ENCODE measurements at regions not wholly inside any gene's neighbourhood (a gene's known extent, or its start where the extent isn't known, plus 50 kb on each side); places are given as distances from the start of the nearest gene placed in this dataset.

DNA sequence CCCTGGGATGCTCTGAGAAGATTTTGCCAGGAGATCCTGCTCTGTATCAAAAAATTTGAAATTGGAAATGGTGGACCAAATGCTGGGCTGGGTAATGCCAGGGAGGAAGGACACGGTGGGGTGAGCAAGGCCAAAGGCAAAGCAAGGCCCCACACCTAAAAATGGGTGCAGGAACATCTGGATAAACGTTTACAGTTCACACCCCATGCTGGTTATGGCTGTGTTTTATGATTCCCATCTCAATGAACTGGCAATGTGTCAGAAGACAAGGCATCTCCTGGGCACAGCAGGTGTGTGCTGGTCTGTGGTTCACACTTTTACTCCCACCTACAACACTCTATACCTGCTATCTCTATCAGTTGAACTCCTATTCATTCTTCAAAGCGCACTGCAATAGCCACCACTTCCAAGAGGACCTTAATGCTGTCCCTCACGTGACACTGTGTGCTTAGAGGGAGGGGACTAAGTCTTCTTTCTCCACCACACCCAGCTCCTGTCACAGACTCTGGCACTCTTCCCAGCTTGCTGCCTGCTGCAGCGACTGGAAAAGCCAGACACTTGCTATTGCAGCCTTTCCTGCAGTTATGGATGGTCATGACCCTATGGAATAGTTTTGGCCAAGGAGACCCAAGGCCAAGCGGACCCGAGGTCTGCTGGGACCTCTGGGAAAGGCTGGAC, 277.5 kb downstream of the CTTN start:
- DNase-seq (ENCODE audit: low spot score) = no peak

DNA sequence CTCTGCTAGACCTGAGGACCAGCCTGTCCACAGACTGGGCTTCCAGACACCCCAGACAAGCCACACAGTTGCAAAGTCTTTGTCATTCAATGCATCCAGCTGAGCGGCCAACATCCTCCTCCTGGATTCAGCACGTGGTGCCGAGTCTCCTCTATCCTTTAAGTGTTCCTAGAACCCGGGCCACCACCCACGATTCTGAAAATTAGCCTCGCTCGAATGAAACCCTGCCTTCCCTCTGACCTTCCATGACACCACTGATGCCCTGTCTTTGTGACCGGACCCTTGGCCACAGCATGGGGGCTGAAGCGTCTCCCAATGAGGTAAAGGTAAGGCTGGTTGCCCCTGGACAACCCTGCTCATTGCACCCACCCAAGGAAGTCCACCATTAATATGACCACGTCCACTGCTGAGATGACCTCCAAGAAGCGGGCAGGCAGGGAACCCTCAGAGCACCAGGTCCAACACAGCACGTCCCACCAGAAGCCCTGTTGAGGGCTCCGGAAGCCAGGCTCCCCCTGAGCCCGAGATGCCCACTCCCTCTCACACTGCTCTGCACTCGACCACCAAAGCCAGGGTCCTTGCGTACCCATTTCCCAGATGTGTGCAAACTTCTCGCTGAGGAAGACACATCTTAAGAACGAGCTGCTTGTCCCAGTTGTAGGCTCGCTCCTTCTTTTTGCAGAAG, 279.0 kb downstream of the CTTN start:
- no peak for DNase-seq (ENCODE audit: low spot score)

DNA sequence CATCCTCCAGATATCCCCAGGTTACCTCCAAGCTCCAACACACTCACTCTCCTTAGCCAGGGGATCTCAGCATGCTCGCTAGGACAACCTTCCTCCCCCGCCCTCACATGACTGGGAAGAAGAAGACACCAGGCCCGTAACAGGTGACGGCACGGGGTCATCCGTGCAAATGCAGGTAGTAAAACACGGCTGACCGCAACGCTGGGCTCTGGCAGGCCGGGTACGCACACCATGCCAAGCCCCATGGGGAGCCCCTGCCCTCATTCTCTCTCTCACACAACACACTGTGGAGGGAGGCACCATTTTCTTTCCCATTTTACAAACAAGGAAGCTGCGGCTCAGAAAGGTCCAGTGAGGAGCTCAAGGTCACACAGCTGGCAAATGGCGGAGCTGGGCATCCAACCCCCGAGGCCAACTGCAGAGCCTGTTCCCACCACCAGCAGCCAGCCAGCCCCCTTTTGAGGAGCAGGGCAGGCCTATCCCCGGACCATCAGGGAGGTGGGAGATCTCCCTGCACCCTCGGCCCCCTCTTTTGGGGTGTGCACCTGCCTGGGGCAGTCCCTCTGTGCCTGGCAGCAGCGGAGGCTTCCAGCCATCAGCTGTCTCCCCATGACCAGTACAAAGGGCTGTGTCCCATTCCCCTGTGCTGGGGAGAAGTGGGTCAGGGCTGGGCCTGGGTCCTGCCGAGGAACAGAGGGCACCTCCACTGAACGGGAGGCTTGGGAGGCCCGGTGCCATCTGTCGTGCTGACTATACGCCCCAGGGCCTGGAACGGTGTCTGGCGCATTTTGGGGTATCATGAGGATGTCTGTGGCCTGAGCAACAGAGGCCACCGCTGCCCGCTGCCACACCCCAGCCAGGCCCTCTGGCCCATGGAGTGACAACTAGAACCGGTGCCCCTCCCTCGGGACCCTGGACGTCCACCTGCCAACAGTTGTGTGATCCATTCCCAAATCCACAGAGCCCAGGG, 280.9 kb downstream of the CTTN start:
- no peak for DNase-seq (ENCODE audit: low spot score)

DNA sequence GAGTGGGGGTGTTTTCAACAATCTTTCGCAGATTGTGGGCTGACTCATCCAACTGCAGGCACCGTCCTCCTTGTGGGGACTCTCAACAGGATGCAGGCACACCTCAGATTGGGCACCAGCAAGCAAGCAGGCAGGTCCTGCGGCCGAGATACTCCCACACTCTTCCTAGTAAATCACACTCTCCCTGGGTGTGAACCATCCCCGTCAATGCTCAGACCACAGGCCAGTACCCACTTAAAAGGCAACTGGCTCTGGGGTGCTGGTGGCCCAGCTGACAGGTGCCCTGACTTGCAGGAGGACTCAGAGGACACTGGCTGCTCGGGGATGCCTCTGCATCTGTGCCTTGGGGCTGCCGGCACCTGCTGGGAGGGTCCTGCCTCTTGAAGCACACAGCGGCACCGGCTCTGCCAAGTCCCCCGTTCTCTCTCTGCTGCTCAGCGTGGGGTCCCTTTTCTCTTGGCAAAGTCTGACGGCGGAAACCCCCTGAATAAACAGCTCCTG, 282.5 kb downstream of the CTTN start:
- DNase-seq (ENCODE audit: low spot score) = no peak

DNA sequence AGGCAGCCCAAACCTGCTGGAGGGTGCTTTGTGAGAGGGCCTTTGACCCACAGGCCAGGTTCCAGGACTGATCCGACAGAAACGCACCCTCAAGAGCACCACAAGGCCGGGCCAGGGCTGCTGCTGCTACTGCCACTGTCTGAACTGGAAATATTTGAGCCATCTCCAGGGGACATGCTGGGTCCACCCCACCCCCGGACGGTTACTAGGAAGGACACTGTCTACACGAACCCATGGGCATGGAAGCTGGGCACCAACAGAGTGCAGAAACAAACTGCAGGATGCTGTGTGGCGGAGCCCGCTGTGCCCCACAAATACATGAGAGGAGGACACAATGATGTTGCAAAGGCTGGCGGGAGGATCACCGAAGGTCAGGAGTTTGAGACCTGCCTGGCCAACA, 283.7 kb downstream of the CTTN start:
- no peak for DNase-seq (ENCODE audit: low spot score)

DNA sequence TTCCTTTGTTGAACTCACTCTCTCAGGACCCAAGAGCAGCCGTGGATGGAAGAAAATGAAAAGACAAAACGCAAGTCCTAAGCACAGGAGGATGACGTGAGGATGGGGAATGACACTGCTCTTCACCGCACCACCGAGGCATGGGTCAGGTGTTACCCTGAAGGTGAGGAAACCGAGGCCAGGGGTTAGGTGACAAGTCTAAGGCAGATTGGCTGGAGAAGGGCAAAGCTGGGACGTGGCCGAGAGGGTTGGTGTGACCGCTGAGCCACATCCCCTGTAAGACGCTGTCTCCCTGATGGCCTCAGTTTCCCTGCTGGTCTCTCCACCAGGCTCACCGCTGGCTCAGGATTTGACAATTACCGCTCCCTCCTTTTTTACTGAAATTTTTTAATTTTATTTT, 284.4 kb downstream of the CTTN start:
- DNase-seq (ENCODE audit: low spot score) = no peak

DNA sequence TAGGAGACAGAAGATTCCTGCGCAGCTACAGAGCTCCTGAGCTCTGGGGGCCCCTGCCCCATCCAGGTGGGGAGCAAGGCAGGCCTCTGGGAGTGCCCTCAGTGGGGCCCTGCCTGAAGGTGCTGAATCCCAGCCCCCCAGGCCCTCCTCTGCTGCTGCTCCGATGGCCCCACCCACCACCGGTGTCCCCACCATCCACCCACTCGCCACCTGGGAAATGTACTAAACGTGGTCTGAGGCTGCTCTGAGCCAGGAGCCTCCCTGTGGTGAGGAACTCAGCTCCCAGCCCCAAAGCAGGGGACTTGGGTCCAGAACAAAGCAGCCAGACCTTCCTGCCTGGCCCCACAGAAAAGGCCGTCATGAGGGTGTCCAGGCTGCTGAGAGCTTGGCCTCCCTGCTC, 289.4 kb downstream of the CTTN start:
- DNase-seq (ENCODE audit: low spot score) = no peak

DNA sequence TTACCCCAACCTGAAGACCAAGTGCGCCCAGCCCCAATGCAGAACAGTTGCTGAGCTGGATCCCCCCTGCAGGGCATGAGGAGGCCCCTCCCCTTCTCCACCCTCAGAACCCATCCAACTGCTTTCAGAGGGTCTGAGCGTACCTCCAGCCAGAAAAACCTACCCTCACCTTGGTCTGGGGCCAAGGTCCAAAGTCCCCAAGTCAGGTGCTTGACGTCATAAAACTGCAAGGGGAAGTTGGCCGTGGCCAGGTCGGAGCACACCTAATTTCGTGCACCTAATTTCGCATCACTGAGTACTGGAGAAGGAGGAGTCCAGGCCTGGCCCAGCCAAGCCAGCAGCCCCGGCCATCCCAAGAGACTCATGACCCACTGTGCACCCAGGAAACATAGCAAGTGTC, 289.8 kb downstream of the CTTN start:
- no peak for DNase-seq (ENCODE audit: low spot score)

DNA sequence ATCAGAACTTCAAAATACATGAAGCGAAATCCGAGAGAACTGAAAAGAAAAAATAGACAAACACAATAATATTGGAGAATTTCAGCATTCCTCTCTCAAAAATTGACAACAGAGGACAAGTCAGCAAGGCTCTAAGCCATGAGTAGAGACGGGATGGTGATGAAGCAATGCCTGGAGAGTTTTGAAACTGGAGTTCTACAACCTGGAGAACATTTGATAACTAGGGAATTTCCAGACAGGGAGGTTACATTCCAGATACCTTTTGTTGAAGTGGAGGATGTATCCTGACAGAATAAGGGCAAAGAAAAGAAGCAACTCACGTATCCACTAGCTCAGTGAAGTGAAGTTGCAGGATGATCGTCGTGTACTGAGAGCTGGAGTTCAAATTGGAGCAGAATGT, 291.4 kb downstream of the CTTN start:
- DNase-seq (ENCODE audit: low spot score) = no peak

DNA sequence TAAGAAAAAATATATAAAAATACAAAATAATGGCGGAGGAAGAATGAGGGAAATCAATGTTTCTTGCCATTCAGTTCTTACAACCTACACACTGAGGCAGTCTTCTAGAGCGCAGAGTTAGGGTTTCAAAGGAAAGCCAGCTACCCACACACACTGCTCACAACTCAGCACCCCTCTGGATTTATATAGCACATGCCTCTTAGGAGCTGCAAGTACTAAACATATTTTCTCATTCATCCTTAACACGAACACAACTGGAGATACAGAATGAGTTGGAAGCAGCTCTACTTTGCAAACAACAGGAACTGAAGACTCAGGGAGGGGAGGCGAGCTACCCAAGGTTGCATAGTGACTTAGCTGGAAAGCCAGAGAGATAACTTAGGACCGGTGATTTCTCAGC, 293.8 kb downstream of the CTTN start:
- no peak for DNase-seq (ENCODE audit: low spot score)

DNA sequence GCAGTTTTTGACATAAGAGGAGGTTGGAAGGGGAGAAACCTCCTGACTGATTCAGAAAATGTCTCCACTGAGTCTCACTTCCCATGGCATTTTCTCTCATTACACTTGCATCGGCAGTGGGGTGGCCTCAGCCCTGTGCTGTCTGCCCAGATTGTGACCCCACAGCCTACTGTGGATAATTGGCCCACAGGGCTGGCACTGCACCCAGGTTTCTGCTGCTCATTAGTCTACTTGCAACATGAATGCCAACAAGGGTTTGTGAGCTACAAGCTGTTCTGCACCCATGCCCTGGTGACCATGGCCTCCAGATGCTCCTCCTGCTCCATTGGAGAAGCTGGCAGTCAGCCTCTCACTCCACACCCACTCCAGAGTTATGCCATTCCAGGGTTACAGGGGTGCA, 296.0 kb downstream of the CTTN start:
- no peak for DNase-seq (ENCODE audit: low spot score)

DNA sequence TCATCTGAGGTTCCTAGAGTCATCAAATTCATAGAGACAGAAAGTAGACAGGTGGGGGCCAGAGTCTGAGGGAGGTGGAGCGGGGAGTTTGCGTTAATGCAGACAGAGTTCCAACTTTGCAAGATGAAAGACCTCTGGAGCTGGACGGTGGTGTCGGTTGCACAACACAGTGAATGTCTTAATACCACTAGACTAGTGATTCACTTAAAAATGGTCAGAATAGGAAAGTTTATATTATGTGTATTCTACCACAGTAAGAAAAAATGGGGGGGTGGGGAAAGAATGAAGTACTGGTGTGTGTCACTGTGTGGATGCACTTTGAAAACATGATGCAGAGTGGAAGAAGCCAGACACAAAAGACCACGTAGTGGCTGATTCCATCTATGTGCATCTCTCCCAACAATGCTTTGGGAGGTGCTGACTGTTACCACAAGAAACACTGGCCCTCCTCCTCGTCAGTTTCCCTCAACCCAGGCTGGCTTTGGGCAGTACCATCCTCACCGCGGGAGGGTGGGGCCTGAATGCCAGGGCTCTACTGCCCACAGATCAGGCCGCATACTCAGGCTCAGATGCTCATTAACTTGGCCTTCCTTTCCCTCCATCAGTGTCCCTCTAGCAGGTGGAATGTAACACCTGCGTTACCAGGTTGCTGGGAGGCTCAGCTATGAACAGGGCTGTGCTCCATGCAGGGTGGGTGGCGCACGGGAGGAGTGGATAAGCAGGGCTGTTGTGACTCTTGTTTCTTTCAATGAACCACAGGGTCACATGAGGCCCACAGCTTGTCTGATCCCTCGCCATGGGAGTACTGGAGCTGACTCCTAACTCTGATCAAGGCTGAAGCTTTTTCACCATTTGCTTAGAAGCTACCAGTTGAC, 297.0 kb downstream of the CTTN start:
- DNase-seq (ENCODE audit: low spot score) = no peak

DNA sequence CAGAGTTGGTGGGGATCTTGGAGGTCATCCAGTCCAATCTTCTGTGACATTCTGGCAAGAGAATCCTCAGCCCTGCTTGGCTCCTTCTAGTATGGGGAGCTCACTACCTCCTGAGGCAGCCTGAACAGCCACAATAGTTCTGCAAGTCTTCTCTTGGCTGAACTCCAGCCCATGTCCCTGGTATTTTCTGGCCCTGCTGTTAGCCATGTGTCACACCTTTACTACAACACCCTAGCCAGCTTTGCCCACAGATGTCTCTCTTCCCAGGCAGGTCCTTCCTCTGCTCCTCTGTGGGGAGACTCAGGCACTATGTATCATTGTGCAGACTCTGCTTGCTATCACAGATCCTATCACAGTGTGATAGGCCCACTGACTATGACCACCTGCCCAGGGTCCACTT, 297.7 kb downstream of the CTTN start:
- DNase-seq (ENCODE audit: low spot score) = no peak

DNA sequence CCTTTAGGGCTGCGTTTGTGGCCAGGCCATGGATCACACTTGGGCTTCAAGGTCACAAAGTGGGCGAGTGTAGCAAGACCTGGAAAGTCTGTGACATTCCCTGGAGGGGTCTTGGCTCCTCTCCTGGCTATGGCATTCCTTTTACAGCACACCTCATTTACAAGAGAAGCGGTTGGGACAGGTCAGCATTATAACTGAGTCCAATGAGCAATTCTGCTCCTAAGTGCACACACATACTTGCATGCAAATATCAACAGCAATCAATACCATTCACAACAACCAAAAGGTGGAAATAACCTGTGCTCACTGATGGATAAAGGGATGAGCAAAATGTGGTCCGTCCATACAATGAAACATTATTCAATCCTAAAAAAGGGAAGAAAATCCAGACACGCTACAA, 298.2 kb downstream of the CTTN start:
- no peak for DNase-seq (ENCODE audit: low spot score)

DNA sequence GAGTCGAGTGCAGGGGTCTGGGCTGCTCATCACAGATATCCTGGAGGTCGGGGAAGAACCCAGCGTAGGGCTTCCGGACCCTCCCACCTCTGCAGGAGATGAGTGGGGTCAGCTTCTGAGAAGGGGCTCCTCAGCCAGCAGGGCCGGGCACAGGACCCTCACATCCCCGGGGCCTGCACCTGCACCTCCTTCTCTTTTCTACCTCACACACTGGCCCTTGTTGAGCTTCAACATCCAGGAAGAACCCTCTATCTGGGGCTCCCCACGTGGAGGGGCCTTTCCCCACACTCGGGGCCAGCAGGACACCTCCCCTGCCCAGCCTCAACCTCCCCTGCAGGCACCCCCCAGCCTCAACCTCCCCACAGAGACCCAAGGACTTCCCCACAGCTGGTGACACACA, 299.4 kb downstream of the CTTN start:
- no peak for DNase-seq (ENCODE audit: low spot score)

DNA sequence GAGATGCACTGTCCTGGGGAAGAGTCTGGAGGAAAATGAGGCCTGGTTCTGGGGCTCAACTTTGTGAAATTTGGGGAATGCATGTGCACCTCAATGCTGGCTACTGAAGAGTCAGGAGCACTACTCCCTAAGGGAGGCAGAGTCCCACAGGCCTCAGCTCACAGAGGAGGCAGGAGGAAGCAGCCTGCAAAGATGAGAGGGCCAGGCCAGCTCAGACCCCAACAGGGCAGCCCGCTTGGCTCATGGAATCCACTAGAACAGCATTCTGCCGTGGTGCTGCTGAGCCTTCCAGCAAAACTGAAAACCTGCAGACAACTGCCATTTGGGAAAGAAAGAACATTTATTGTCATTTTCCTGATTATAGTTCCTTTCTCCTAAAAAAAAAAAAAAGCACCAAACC, 300.5 kb downstream of the CTTN start:
- DNase-seq (ENCODE audit: low spot score) = no peak

DNA sequence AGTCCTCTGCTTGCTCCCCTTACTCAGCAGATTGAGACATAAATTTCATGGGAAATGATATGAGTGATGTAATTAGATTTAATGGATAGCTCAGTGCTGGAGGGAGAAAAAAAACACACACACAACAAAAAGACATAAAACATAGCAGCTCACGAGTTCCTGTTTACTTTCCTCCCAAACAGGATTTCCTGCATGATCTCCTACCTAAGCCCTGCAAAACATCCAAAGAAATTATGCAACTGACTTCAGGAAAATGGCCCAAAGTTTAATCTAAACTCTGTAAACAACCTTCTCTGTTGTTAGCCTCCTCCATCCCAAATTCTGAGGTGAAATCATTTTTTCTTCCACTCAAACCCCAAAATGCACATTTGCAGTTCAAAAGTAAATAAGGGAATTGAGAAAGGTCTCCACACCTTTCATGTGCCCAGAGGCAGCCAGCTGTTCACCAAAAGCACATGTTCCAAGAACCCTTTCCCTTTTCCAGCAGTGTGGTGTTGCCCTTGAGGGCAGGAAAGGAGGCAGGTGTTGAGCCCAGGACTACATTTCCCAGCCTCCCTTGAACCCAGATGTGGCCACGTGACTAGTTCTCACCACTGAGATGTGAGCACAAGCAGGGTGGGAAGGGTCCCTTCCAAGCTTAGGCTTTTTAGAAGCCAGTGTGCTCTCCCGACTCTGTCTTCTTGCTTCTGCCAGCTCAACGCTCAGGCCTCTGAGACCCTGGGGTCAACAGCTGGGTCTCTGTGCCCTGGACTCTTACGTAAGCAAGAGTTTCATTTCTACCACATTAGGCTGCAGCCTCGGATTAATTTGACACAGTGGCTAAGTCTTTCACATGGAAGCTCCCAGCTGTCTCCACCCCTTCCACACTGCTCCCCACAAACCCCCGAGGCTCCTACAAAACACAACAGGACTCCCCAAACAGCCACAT, 301.2 kb downstream of the CTTN start:
- peak; percentile 11 for DNase-seq (ENCODE audit: low spot score)

DNA sequence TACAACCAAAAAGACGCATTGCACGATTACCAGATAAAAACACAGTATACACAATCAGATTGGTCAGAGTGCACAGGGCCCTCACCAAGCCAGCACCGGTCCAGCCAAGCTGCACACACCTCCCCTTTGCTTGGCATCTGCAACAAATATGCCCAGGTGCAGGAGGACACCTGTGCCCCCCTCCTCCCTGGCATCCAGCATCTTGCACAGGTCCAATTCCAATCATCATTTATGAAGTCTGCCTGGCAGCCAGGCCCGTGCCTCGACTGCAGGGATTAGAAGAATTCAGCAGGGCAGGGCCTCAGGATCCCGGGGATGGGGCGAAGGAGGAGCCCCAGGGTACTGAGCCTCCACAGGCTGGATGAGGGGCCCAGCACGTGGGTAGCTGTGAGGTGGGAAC, 302.1 kb downstream of the CTTN start:
- no peak for DNase-seq (ENCODE audit: low spot score)

DNA sequence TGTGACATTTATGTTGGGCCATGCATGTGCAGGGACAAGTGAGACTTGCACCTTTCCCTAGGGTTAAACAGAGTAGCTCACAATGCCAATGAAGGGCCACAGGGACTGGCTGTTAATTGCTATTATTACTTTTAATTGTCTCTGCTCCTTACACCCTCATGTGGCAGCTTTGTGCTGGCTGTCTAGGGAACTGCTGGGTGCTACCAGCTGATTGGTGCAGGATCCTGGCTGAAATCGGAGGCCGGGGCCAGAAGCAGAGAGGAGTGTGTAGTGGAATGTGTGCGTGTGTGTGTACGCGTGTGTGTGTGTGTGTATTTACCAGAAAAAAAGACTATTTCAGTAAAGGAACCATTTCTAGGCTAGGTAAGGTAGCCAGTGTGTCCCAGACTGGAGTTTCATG, 302.5 kb downstream of the CTTN start:
- no peak for DNase-seq (ENCODE audit: low spot score)

DNA sequence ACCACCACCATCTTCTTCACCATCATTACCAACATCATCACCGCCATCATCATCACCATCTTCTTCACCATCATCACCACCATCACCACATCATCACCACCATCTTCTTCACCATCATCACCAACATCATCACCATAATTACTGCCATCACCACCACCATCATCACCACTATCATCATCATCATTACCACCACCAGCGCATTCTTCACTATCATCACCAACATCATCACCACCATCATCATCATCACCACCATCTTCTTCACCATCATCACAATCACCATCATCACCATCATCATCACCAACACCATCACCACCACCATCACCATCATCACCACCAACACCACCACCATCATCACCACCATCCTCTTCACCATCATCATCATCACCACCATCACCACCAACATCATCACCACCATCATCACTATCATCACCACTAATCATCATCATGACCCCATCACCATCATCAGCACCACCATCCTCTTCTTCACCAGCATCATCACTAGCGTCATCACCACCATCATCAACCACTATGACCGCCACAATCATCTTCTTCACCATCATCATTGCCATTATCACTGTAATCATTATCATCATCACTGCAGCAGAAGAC, 303.8 kb downstream of the CTTN start:
- no peak for DNase-seq (ENCODE audit: low spot score)

Data from NAMALWA (cell line).